ENCODE measurements at regions not wholly inside any gene's neighbourhood (a gene's known extent, or its start where the extent isn't known, plus 50 kb on each side); places are given as distances from the start of the nearest gene placed in this dataset.

GRCh38 chr6:145244349-145245100 lies 490.8 kb downstream of the EPM2A start:
- TF ChIP-seq, protein P1, sequence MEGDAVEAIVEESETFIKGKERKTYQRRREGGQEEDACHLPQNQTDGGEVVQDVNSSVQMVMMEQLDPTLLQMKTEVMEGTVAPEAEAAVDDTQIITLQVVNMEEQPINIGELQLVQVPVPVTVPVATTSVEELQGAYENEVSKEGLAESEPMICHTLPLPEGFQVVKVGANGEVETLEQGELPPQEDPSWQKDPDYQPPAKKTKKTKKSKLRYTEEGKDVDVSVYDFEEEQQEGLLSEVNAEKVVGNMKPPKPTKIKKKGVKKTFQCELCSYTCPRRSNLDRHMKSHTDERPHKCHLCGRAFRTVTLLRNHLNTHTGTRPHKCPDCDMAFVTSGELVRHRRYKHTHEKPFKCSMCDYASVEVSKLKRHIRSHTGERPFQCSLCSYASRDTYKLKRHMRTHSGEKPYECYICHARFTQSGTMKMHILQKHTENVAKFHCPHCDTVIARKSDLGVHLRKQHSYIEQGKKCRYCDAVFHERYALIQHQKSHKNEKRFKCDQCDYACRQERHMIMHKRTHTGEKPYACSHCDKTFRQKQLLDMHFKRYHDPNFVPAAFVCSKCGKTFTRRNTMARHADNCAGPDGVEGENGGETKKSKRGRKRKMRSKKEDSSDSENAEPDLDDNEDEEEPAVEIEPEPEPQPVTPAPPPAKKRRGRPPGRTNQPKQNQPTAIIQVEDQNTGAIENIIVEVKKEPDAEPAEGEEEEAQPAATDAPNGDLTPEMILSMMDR (IDR thresholded peaks at IDR 0.05): no peak
- TF ChIP-seq POLR2A (IDR thresholded peaks at IDR 0.05): no peak
